GM21390 (cell line): ENCODE measurements at regions not wholly inside any gene's neighbourhood (a gene's known extent, or its start where the extent isn't known, plus 50 kb on each side); places are given as distances from the start of the nearest gene placed in this dataset.

Experiments
- ATAC-seq: cut with Tn5 transposase; IDR thresholded peaks from one replicate; pipeline ENCODE4 v1.9.1; 2021; ENCODE audit not compliant: unreplicated experiment

DNA sequence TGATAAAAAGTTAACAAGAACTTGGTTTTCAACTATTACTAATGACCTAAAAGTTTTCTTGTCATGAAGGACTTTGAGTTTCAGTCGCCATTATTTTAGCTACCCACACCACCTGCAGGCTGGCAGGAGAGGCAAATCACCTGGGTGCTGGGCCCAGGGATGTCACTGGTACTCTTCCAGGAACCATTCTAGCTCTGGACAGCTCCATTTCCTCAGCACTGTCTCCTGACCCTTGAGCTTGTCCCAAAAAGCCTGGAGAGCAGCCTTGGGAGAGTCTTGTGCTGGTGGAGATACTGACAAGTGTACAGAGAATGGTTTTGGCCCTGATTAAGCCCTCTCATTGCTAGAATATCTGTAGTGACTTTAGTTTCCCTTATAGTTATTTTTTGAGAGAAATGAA lies 1924.1 kb upstream of the WWC1 start:
- no peak for ATAC-seq

DNA sequence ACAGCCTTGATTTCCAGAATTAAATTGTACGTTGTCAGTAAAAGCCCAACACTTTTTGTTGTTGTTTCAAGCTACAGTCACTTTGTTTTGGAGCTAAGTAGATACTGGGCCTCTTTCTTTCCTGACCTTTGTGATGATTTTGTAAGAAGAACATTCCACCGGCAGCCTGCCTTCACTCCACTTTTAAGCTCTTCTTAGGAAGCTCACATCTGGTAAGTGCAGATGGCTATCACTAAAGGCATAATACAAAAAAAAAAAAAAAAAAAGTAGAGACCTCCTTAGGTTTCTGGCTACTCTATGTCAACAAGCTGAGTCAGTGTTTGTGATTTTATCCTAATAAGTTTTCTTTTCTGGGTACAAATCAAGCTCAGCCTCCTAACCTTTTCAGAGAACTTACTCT lies 1922.1 kb upstream of the WWC1 start:
- no peak for ATAC-seq

DNA sequence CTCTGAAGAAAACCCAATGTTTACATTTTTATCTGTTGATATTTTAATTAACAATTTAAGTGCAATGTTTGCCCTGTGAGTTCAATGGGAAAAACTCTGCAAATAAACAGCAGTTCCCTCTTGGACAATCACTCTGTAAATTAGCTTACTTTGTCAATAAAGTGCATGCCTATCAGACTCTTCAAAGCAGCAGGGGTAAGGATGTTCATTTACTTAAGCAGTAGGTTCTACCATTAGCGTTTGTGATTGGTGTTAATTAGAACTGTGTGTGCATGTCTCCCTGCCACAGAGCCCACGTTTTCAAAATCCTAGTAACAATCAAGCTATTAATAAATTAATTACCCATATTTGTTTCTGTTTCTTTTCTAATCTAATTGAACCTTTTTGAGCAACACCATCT lies 1921.6 kb upstream of the WWC1 start:
- ATAC-seq: no peak

DNA sequence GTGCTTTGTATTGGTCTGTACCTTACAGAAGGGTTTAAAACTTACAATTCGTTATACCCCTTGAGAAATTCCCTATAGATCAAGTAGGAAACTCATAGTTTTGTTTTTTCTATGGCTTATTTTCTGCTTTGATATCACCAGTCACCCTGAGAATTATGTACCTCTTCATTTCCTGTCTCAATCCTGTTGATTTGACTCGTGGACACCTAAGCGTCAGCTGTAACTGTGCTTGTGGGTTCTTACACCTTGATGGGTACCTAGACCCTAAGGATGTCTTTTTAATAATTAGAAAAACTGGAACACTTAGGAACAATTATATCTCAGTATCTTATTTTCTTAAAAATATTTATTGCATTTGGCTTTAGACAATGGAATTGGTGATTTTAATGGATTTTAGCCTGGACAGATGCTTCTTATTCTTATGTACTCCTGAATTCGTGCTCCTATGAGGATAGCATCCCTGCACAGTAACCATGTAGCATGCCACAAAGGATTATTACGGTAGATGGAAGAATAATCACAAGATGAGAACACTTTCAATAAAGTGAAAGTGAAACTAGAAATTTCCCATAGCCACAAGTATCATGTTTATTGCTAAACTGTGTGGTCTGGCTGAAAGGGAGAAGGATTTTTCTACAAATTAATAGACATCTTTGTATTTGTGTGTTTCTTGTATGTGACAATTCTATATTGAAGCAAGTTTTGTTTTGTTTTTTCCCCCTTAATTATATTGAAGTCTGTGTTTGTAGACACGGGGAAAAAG lies 1920.3 kb upstream of the WWC1 start:
- no peak for ATAC-seq

DNA sequence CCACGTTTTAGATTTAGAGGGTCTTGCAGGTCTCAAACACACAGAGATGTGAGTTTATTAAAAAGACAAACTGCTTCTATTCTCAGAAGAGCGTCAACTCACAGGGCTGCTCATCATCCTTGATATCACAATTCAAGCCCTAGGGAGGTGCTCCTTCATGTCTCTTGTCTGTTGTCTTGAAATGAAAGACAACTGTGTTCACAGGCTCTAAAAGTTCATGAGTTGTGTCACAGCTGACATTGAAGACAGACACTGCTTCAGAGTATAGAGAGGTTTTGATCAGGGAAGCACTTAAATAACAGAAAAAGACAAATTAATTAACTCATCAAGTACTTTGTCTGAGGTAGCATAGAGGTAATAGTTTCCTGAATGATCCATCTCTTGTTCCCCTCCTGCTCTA lies 1917.6 kb upstream of the WWC1 start:
- ATAC-seq: no peak

DNA sequence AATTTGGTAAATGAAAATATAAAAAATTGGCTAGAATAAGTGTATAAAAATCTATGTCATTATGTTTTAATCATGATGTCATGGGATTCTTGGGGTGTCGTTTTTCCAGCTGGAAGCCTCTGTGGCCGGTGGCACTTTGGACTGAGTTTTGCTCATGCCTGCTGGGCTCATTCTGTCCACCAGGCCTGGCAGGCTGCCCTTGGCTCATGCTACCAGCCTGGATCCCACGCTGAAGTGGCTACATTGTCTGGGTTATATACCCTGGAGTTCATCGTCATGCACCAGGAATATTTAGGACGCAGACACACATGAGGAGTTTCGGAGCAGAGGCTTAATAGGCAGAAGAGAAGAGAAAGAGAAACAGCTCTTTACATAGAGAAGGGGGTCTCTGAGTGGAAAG lies 1913.7 kb upstream of the WWC1 start:
- no peak for ATAC-seq

DNA sequence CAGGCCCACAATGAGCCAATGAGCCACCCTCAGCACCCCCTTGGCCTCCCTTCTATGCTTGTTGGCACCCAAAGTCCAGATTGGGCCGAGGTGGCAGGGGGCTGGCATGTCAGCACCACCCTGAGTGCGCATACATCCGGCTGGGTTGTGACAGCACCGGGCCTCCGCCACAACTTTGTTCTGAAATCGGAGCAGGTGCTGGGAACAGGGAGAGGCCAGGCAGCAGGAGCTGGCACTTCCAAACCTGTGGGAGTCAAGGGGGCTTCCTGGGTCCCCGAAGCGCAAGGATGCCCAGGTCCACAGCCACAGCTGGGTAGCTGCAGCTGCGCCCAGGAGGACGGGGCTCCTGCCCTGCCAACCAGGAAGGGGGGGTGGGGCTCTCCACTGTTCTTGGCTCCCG lies 1911.9 kb upstream of the WWC1 start:
- no peak for ATAC-seq

DNA sequence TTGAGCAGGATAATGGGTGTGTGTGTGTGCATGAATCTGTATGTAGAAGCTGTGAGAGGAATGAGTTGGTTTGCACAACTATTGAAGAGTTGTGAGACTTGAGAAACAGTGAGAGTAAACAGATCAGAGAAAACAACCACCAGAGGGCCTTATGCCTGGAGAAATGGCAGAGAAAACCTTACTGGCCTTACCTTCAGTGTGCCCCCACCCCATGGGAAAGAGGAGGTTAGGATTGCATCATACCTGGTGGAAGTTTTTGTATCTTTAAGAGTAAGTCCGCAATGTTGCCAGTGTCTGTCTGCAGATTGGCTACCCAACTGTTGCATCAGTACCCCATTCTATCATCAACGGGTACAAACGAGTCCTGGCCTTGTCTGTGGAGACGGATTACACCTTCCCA lies 1909.4 kb upstream of the WWC1 start:
- ATAC-seq: no peak

DNA sequence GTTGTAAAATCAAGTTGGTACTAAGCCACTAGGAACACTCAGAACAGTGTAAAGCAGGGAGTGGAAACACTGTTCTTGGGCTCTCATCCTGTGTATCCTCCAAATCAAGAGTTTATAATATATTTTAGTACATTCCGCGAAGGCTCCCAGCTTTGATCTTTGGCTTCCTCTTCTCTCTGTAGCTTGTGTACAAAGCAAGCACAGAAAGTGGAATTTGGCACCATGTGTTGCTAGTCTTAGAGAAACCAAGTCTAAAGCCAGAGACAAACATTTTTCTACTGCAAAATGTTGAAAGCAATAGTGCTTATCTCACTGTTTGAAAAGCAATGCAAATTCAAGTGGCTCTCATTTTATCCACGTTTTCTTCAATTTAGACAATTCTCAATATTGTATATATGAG lies 1893.3 kb upstream of the WWC1 start:
- ATAC-seq: no peak

DNA sequence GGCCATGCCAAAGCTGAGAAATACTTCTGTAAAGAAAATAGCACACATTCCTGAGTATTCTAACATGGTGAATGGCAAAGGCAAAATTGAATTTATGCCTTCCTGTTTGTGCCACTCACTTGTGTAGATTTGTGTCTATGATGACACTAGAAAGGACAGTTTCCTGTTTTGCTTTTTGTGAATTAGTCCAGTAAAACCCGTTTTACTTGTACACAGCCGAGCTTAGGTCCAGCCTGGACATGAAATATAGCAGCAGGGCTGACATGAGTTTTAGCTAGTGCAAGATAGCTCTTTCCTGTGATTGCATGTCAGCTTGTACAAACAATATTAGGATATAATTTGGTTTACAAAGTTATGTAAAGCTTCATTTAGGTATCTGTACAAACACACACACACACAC lies 1891.7 kb upstream of the WWC1 start:
- ATAC-seq: no peak

DNA sequence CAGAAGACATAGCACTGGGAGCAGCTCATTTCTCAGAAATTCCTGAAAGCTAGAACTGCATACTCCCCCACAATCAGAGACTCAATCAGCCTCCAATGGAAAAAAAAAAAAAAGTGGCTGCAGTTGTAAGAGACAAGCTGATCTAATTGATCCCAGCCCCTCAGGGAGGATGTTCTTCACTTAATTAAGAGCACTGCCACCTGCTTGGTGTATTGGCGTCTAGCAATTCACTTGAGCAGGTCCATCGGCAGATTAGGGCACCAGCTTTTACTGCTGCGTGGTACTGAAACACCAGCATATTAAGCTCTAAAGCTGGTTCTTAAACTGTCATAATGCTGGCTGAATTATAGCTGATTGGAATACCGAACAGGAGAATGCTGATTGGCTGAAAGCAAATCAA lies 1890.1 kb upstream of the WWC1 start:
- no peak for ATAC-seq

DNA sequence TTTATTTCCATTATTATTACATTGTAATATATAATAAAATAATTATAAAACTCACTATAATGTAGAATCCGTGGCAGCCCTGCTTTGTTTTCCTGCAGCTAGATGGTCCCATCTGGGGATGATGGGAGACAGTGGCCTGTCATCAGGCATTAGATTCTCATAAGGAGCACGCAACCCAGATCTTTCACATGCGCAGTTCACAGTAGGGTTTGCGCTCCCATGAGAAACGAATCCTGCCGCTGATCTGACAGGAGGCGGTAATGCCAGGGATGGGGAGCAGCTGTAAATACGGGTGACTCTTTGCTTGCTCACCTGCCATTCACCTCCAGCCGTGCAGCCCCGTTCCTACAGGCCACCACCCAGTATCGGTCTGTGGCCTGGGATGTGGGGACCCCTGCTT lies 1879.3 kb upstream of the WWC1 start:
- ATAC-seq: no peak

DNA sequence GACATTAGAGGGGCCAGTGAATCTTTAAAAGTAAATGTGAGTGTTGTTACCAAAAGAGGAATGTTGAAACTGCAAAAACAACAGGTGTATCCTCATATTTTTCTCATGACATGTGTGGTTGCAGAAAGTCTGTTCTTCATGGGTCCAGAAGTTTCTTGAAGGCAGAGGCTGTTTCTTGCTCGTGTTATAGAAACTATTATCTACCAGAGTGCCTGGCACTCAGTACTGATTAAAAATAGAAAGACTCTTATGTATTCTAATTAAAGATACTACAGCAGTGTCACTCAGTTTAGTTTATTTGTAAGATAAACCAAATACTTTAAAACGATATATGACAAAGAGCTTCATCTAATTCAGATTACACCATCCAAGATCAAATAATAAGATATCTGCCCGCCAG lies 1864.2 kb upstream of the WWC1 start:
- ATAC-seq: no peak

DNA sequence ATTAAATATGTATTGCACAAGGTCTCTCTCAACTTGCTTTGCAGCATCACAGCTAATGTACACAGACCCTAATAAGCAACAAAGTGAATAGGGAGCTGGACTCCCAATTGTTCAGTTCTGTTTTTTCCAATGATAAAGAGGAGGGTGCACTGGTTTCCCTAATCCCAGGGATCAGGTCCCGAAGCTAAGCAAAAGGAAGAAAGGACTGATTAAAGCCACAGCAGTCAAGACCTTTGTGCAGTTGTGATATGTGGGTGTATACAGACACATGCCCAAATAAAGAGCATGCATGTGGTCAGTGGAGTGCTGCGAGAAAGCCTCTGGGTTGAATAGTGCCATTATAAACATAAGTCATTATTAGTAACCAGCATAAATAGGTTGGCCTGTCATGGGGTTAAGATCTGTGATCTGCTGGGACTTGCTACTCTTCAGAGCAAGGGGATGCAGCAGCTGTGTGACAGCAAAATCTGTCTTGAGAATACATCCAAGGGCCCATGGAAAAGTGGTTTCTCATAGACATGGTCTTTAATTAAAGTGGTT lies 1863.1 kb upstream of the WWC1 start:
- no peak for ATAC-seq

DNA sequence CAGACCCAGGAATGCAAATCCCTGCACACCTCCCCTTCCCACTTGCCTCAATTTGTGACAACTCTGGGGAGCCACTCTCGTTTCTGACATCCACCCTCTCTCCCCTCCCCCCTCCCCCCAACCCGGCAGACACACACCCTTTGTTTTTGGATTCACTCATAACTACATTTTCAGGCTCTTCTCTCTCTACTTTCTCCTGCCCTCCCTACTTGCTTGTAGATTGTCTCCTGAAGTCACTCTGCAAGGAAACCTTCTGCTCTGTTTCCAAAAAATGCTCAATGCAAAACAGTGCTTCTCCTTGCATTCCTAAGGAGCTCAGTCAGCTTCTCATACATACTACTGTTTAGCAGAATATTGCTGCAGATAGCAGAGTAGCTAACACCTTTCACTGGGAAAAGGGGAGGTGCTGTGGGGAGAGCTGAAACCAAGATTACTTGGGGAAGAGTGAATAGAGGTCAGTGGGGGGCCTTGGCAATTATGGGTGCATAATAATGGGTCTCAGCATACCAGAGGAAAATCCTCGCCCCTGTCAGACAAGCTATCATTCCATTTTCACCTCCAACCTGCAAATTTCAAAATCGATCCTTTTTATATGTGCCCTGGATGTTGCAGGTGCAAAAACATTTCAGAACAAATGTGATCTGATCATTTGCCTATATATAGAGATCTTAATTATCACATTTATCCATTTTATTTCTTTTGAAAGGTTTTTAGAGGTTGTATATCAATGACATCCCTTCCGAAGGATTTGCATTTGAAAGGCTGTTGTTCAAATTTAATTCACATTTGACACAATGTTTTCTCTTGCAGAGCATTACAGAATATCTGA lies 1860.7 kb upstream of the WWC1 start:
- ATAC-seq: no peak

DNA sequence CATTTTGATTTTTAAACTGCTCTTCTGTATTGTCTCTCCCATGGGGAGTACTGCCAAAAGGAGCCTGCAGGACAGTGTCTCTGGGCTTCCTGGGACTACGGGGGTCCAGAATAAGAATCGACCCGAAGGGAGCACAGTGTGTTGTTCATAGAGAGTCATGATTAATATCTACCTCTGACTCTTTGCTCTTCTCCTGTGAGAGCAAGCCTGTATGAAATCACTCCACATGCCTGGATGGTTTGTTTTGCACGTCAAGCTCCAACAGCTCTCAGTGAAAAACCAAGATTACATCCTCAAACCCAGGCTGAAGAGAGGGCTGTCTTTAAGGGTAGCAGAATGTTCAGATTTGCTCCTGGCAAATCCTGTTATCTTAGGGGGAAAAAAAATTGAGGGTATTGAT lies 1860.0 kb upstream of the WWC1 start:
- ATAC-seq: no peak

DNA sequence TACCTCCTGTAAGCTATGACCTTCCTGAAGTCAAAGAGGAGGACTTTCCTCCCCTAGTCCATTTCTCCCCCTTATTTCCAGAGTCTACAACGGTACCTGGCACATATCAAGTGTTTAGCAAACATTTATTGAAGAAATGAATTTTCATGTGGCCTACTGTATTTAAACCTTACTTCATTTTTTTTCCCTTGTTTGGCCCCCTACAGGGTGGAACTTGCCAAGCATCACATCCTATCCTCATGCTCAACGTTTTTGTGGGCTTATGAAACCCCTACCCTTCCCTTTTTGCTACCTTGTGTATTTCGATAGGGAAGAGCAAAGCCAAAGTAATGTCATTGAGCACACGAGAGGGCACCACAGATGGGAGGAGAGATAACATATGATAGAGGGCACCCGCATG lies 1857.8 kb upstream of the WWC1 start:
- no peak for ATAC-seq

DNA sequence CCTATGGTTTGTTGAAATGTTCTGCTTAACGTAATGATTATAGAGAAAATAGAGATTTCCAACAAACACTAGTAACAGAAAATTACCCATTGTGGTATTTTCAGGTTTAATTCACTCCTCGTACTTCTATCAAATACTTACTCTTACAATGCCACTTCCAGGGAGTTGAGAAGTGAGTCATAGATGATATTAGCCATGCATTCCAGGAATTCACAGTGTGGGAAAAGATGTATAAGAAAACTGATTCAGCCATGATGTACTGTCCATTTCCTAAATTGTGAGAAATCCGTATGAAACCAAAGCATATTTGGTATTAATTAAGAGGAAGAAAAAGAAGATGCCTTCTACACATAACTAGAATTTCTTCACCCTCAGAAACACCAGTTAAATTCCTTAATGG lies 1854.6 kb upstream of the WWC1 start:
- no peak for ATAC-seq

DNA sequence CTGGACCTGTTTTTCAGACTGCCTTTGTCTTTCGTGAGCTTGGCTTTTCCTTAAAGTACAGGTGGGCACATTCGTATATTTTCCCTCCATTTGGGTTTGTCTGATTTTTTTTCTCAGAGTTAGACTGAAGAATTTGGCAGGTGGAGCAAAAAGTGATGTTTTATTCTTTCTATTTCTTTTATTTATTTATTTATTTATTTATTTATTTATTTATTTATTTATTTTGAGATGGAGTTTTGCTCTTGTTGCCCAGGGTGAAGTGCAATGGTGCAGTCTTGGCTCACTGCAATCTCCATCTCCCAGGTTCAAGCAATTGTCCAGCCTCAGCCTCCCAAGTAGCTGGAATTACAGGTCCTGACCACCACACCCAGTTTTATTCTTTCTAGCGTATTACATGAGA lies 1805.1 kb upstream of the WWC1 start:
- no peak for ATAC-seq

DNA sequence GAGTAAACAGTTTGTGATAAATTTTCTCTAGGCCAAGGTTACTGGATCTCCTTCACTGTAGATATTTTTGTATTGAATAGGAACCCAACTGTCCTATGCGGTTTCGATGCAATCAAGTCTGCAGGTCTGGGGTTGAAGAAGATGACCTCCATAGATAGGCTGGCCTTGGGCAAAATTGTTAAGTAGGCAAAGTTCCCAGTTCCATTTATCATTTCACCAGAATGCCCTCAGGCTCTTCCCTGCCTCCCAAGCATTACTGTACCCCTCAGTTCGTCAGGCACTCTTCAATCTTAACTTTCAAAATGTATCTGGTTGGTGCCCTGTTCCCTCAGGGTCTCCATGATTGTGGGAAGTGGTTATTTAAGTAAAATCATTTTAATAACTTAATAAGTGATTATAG lies 1802.9 kb upstream of the WWC1 start:
- ATAC-seq: no peak

DNA sequence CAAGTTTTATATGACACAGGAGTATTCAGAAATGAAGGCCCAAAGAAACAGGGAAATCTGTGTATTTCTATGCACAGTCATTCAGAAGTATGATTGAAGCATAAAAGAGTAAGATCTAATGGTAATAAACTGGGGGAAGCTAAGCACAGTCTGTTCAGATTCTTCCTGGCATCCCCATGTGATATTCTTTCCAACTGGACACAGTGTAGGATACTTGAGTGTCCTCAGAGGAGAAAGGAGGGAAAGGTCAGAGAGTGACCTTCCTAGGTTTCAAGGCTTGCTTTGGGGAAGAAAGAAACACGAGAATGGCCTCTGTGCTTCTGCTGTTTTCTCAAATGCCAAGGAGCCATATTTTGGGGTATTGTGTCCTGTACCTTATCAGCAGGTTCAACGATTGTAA lies 1798.4 kb upstream of the WWC1 start:
- ATAC-seq: no peak

DNA sequence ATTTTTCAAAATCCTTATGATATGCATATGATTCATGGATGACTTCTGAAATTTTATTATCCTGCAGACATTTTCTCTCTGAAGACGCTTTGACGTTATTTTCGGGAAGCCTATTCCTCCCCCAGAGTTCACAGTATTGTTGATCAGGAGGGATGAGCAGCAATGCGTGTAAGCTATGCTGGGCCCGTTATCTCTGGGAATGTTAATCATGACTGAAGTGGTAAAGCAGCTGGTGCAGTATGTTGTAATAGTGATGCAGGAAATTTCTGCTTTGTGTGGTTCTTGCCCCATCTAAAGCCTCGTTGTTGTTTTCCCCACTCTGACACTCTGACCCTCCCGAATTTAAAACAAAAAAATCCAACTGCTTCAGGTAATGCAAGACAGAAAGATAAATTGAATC lies 1797.8 kb upstream of the WWC1 start:
- ATAC-seq: no peak
